HCT116 (cell line): ENCODE measurements at regions not wholly inside any gene's neighbourhood (a gene's known extent, or its start where the extent isn't known, plus 50 kb on each side); places are given as distances from the start of the nearest gene placed in this dataset.

Experiments used
- ATAC-seq: fragments of 200-7000 bp; cut with Tn5 transposase; 2 replicates; pipeline ENCODE4 v1.9.1; 2020; ENCODE audit warnings: mild to moderate bottlenecking, moderate library complexity
- BruUV-seq: library from RNA; stranded (reverse); fragments of 400-500 nt; replicated peaks from 2 replicates; lab custom pipeline; 2021; lab: Mats Ljungman, UMichigan
- CTCF ChIA-PET: fragments of 300-600 bp; sonication (Branson Sonifier 250); formaldehyde crosslinking; loops from one replicate; lab custom pipeline; 2021; ENCODE audit warnings: antibody characterized with exemption; lab: Charles Lee
- POLR2A ChIA-PET: fragments of 300-600, 350-600 bp; sonication (Branson Sonifier 250); formaldehyde crosslinking; loops from one replicate; lab custom pipeline; 2021; ENCODE audit warnings: antibody characterized with exemption; lab: Charles Lee
- RAD21 ChIA-PET, 2 experiments: fragments of 300-600 bp; sonication (Branson Sonifier 250); formaldehyde crosslinking; loops; one replicate each; lab custom pipeline; 2023; ENCODE audit warnings: low total read pairs in 2 of 2; ENCODE audit not compliant: uncharacterized antibody in 2 of 2, unreplicated experiment in 2 of 2, low non-redundant PET in 1 of 2; lab: Charles Lee
- DNase-seq: peaks from one replicate; pipeline ENCODE4 v3.0.0-alpha.2; 2010; ENCODE audit warnings: low read depth, low spot score
- H2AFZ ChIP-seq: fragments of 200-600 bp; shearing (Covaris generic), sonication (generic); 2 replicates; pipeline ENCODE4 v1.6.1; 2017; ENCODE audit warnings: low read depth, mixed run types, mixed read lengths, antibody characterized with exemption, low read length; ENCODE audit not compliant: poor library complexity, severe bottlenecking
- H3K27ac ChIP-seq: 2 replicates; pipeline ENCODE4 v1.5.1; 2012; ENCODE audit warnings: low read depth, low read length
- H3K27me3 ChIP-seq: fragments of 200-600 bp; sonication (generic); 2 replicates; pipeline ENCODE4 v1.6.1; 2016; ENCODE audit warnings: mixed run types, low read length, mixed read lengths; ENCODE audit not compliant: insufficient read depth
- H3K36me3 ChIP-seq, 2 experiments: fragments of 200-500 bp in 1 of 2; fragments of 200-600 bp in 1 of 2; sonication (Bioruptor generic) in 1 of 2; sonication (generic) in 1 of 2; 2 replicates each; pipeline versions ENCODE4 v1.5.1 to v1.6.1; 2014 to 2016; ENCODE audit warnings: low read length in 2 of 2, inconsistent platforms in 1 of 2, mixed read lengths in 1 of 2, mixed run types in 1 of 2; ENCODE audit not compliant: insufficient read depth in 2 of 2, control insufficient read depth in 1 of 2
- H3K4me1 ChIP-seq, 2 experiments: fragments of 200-600 bp in 1 of 2; sonication (generic) in 1 of 2; 2 replicates each; pipeline versions ENCODE4 v1.5.1 to v1.6.1; 2012 to 2017; ENCODE audit warnings: low read length in 2 of 2, inconsistent platforms in 1 of 2, mild to moderate bottlenecking in 1 of 2, mixed read lengths in 1 of 2, mixed run types in 1 of 2, moderate library complexity in 1 of 2; ENCODE audit not compliant: insufficient read depth in 2 of 2, control insufficient read depth in 1 of 2
- H3K4me2 ChIP-seq: fragments of 200-600 bp; sonication (generic); 2 replicates; pipeline ENCODE4 v1.6.1; 2017; ENCODE audit warnings: mixed run types, low read length, mixed read lengths
- H3K4me3 ChIP-seq, 2 experiments: fragments of 200-600 bp in 1 of 2; sonication (generic) in 1 of 2; replicated peaks in 1 of 2; 2 replicates each; pipeline ENCODE4 v1.5.1; 2011 to 2016; ENCODE audit warnings: low read length in 2 of 2, control low read depth in 1 of 2, low read depth in 1 of 2, mild to moderate bottlenecking in 1 of 2, mixed read lengths in 1 of 2, mixed run types in 1 of 2
- H3K79me2 ChIP-seq: fragments of 200-600 bp; sonication (generic); 2 replicates; pipeline ENCODE4 v1.6.1; 2017; ENCODE audit warnings: mild to moderate bottlenecking, mixed run types, low read length, moderate library complexity, mixed read lengths; ENCODE audit not compliant: insufficient read depth
- H3K9ac ChIP-seq: fragments of 200-600 bp; sonication (generic); 2 replicates; pipeline ENCODE4 v1.6.1; 2016; ENCODE audit warnings: low read length, mixed read lengths
- H3K9me2 ChIP-seq: fragments of 200-600 bp; sonication (generic), shearing (Covaris generic); 2 replicates; pipeline ENCODE4 v1.6.1; 2017; ENCODE audit warnings: mixed run types, mild to moderate bottlenecking, moderate library complexity; ENCODE audit not compliant: insufficient read depth
- H3K9me3 ChIP-seq, 2 experiments: fragments of 200-500 bp in 1 of 2; fragments of 200-600 bp in 1 of 2; sonication (Bioruptor generic) in 1 of 2; sonication (generic) in 1 of 2; 2 replicates each; pipeline ENCODE4 v1.6.1; 2014 to 2017; ENCODE audit warnings: low read length in 2 of 2, mixed read lengths in 2 of 2, inconsistent platforms in 1 of 2, low read depth in 1 of 2, mild to moderate bottlenecking in 1 of 2, mixed run types in 1 of 2, moderate library complexity in 1 of 2; ENCODE audit not compliant: control insufficient read depth in 1 of 2, insufficient read depth in 1 of 2
- H4K20me1 ChIP-seq: fragments of 200-600 bp; sonication (generic), shearing (Covaris generic); 2 replicates; pipeline ENCODE4 v1.6.1; 2017; ENCODE audit warnings: mixed run types, mild to moderate bottlenecking, moderate library complexity; ENCODE audit not compliant: insufficient read depth
- CBX3 ChIP-seq: IDR thresholded peaks from 2 replicates; pipeline ENCODE4 v1.6.1; 2012; ENCODE audit warnings: low read depth
- CEBPB ChIP-seq: IDR thresholded peaks from 2 replicates; pipeline ENCODE4 v1.6.1; 2012; ENCODE audit warnings: low read depth
- CTCF ChIP-seq, 3 experiments: fragments of 200-600 bp in 1 of 3; sonication (generic) in 1 of 3; IDR thresholded peaks in 2 of 3; conservative IDR thresholded peaks in 1 of 3; 2 replicates each; pipeline ENCODE4 v1.5.1; 2012 to 2017; ENCODE audit warnings: low read depth in 2 of 3, low read length in 2 of 3, antibody characterized with exemption in 1 of 3, borderline replicate concordance in 1 of 3, control low read depth in 1 of 3, mild to moderate bottlenecking in 1 of 3, mixed read lengths in 1 of 3, mixed run types in 1 of 3, moderate library complexity in 1 of 3; ENCODE audit not compliant: insufficient read depth in 1 of 3
- ELF1 ChIP-seq: IDR thresholded peaks from 2 replicates; pipeline ENCODE4 v1.6.1; 2012; ENCODE audit warnings: low read depth, borderline replicate concordance
- EZH2 ChIP-seq: fragments of 200-600 bp; sonication (generic); IDR thresholded peaks from 2 replicates; pipeline ENCODE4 v1.6.1; 2017; ENCODE audit warnings: antibody characterized with exemption, mixed run types
- EZH2phosphoT487 ChIP-seq: fragments of 200-600 bp; IDR thresholded peaks from 2 replicates; pipeline ENCODE4 v1.6.1; 2018; ENCODE audit warnings: antibody characterized with exemption, borderline replicate concordance
- POLR2A ChIP-seq: IDR thresholded peaks from 2 replicates; pipeline ENCODE4 v1.7.0; 2011; ENCODE audit warnings: borderline replicate concordance; ENCODE audit not compliant: insufficient read depth, insufficient read length; ENCODE audit errors: extremely low read depth
- POLR2AphosphoS5 ChIP-seq: IDR thresholded peaks from 2 replicates; pipeline ENCODE4 v1.6.1; 2011; ENCODE audit warnings: mild to moderate bottlenecking, low read depth, low read length, moderate library complexity
- RAD21 ChIP-seq: IDR thresholded peaks from 2 replicates; pipeline ENCODE4 v1.6.1; 2012; ENCODE audit warnings: low read depth, mild to moderate bottlenecking
- SIN3A ChIP-seq: IDR thresholded peaks from 2 replicates; pipeline ENCODE4 v1.6.1; 2012; ENCODE audit warnings: low read depth
- SP1 ChIP-seq: IDR thresholded peaks from 2 replicates; pipeline ENCODE4 v1.6.1; 2012; ENCODE audit warnings: low read depth
- SRF ChIP-seq: IDR thresholded peaks from 2 replicates; pipeline ENCODE4 v1.6.1; 2012; ENCODE audit warnings: low read depth
- TCF7L2 ChIP-seq: IDR thresholded peaks from 2 replicates; pipeline ENCODE4 v1.7.0; 2011; ENCODE audit warnings: borderline replicate concordance, inconsistent platforms; ENCODE audit not compliant: insufficient read depth, insufficient read length; ENCODE audit errors: extremely low read depth
- ZFX ChIP-seq: fragments of 450-650 bp; IDR thresholded peaks from 2 replicates; pipeline ENCODE4 v1.6.1; 2017
- intact Hi-C: fragments of 100-400 bp; cut with micrococcal nuclease; formaldehyde crosslinking; loops from 2 replicates; pipeline ENCODE4 v1.10.0; 2022
- TF ChIP-seq, protein P1 (sequence below): IDR thresholded peaks from 2 replicates; pipeline ENCODE4 v1.6.1; 2012; ENCODE audit warnings: low read depth
- TF ChIP-seq, protein P2 (sequence below): IDR thresholded peaks from 2 replicates; pipeline ENCODE4 v1.6.1; 2011; ENCODE audit warnings: mild to moderate bottlenecking, low read length, moderate library complexity; ENCODE audit not compliant: insufficient replicate concordance; ENCODE audit errors: extremely low read depth
- TF ChIP-seq, protein P3 (sequence below): IDR thresholded peaks from 2 replicates; pipeline ENCODE4 v1.6.1; 2012

- no peak for ATAC-seq
- Histone ChIP-seq H3K4me1 (no peaks in the 10 kb centered on the region), H3K4me2 (no peak overlapping the region), H3K27me3 (no peaks in the 10 kb centered on the region), H3K36me3 (no peaks in the 10 kb centered on the region), H3K27ac (no peak overlapping the region), H3K79me2 (no peaks in the 10 kb centered on the region), H3K9ac (no peak overlapping the region), H2AFZ (no peak overlapping the region), H3K4me3 (no peak overlapping the region), H3K9me3 (no peaks in the 10 kb centered on the region), H3K9me2 (no peaks in the 10 kb centered on the region), H4K20me1 (no peaks in the 10 kb centered on the region)
- RAD21 ChIA-PET: no interaction called here
- POLR2A ChIA-PET: no interaction called here
- intact Hi-C loops: no loop called here
- CTCF ChIA-PET: no interaction called here
- DNase-seq: no peak
- TF ChIP-seq, protein P1, sequence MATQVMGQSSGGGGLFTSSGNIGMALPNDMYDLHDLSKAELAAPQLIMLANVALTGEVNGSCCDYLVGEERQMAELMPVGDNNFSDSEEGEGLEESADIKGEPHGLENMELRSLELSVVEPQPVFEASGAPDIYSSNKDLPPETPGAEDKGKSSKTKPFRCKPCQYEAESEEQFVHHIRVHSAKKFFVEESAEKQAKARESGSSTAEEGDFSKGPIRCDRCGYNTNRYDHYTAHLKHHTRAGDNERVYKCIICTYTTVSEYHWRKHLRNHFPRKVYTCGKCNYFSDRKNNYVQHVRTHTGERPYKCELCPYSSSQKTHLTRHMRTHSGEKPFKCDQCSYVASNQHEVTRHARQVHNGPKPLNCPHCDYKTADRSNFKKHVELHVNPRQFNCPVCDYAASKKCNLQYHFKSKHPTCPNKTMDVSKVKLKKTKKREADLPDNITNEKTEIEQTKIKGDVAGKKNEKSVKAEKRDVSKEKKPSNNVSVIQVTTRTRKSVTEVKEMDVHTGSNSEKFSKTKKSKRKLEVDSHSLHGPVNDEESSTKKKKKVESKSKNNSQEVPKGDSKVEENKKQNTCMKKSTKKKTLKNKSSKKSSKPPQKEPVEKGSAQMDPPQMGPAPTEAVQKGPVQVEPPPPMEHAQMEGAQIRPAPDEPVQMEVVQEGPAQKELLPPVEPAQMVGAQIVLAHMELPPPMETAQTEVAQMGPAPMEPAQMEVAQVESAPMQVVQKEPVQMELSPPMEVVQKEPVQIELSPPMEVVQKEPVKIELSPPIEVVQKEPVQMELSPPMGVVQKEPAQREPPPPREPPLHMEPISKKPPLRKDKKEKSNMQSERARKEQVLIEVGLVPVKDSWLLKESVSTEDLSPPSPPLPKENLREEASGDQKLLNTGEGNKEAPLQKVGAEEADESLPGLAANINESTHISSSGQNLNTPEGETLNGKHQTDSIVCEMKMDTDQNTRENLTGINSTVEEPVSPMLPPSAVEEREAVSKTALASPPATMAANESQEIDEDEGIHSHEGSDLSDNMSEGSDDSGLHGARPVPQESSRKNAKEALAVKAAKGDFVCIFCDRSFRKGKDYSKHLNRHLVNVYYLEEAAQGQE: no peak
- no peak for TF ChIP-seq TCF7L2
- TF ChIP-seq EZH2: no peak
- TF ChIP-seq RAD21: no peak
- TF ChIP-seq ZFX: no peak
- TF ChIP-seq CTCF (IDR thresholded peaks at IDR 0.05 in 2 of 3, conservative IDR thresholded peaks at IDR 0.05 in 1 of 3; ENCODE audit: borderline replicate concordance in 1 of 3, insufficient read depth in 1 of 3, low read depth in 2 of 3, low read length in 2 of 3): no peak
- TF ChIP-seq, protein P2, sequence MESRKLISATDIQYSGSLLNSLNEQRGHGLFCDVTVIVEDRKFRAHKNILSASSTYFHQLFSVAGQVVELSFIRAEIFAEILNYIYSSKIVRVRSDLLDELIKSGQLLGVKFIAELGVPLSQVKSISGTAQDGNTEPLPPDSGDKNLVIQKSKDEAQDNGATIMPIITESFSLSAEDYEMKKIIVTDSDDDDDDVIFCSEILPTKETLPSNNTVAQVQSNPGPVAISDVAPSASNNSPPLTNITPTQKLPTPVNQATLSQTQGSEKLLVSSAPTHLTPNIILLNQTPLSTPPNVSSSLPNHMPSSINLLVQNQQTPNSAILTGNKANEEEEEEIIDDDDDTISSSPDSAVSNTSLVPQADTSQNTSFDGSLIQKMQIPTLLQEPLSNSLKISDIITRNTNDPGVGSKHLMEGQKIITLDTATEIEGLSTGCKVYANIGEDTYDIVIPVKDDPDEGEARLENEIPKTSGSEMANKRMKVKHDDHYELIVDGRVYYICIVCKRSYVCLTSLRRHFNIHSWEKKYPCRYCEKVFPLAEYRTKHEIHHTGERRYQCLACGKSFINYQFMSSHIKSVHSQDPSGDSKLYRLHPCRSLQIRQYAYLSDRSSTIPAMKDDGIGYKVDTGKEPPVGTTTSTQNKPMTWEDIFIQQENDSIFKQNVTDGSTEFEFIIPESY: no peak
- no peak for TF ChIP-seq CBX3
- TF ChIP-seq POLR2A: no peak
- TF ChIP-seq CEBPB: no peak
- TF ChIP-seq SRF: no peak
- TF ChIP-seq, protein P3, sequence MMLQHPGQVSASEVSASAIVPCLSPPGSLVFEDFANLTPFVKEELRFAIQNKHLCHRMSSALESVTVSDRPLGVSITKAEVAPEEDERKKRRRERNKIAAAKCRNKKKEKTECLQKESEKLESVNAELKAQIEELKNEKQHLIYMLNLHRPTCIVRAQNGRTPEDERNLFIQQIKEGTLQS: no peak
- no peak for TF ChIP-seq EZH2phosphoT487
- no peak for TF ChIP-seq SP1
- TF ChIP-seq ELF1: no peak
- no peak for TF ChIP-seq SIN3A
- TF ChIP-seq POLR2AphosphoS5: no peak
- BruUV-seq: no TSS peak
These were observed 78.3 kb downstream of the LARP7 start for GRCh38 chr4:112714922-112715901.
